ENCODE measurements at regions not wholly inside any gene's neighbourhood (a gene's known extent, or its start where the extent isn't known, plus 50 kb on each side); places are given as distances from the start of the nearest gene placed in this dataset.
"Not testable (repeated sequence)": the region's sequence is repeated elsewhere in the genome, so short reads cannot be mapped to it uniquely, and the experiment has no call there.

DNA sequence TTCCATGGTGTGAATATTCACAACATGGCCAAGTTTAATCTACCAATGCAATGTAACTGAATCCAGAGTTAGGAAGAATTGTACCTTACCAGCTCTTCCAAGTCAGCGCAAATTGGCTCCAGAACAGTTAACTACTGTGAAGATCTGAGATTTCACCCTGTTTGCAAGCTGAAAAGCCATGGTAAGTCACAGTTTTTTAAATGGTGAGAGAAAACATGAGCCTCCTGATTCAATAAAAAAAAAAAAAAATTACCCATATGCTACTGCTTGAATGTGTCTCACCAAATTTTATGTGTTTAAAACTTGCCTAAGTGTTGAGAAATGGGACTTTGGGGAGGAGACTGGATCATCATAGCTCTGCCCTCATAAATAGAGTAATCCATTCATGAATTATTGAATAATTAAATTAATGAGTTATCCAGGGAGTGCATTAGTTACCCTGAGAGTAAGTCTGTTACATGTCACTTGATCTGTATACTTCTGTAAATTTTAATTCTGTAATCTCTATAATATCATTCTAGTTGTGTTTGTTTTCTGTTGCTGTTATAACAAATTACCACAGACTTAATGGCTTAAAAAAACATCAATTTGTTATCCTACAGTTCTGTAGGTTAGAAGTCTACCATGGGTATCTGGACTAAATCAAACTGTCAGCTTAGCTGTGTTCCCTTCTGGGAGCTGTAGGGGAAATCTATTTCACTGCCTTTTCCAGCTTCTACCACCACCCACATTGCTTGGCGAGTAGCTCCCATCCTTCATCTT, 1355.9 kb downstream of the GRIK2 start:
- no peak for TF ChIP-seq ZFX (IDR thresholded peaks at IDR 0.05; ENCODE audit: borderline replicate concordance)
- TF ChIP-seq, protein P1, sequence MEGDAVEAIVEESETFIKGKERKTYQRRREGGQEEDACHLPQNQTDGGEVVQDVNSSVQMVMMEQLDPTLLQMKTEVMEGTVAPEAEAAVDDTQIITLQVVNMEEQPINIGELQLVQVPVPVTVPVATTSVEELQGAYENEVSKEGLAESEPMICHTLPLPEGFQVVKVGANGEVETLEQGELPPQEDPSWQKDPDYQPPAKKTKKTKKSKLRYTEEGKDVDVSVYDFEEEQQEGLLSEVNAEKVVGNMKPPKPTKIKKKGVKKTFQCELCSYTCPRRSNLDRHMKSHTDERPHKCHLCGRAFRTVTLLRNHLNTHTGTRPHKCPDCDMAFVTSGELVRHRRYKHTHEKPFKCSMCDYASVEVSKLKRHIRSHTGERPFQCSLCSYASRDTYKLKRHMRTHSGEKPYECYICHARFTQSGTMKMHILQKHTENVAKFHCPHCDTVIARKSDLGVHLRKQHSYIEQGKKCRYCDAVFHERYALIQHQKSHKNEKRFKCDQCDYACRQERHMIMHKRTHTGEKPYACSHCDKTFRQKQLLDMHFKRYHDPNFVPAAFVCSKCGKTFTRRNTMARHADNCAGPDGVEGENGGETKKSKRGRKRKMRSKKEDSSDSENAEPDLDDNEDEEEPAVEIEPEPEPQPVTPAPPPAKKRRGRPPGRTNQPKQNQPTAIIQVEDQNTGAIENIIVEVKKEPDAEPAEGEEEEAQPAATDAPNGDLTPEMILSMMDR (IDR thresholded peaks at IDR 0.05) = no peak
- no peak overlapping the region for H3K27ac ChIP-seq

DNA sequence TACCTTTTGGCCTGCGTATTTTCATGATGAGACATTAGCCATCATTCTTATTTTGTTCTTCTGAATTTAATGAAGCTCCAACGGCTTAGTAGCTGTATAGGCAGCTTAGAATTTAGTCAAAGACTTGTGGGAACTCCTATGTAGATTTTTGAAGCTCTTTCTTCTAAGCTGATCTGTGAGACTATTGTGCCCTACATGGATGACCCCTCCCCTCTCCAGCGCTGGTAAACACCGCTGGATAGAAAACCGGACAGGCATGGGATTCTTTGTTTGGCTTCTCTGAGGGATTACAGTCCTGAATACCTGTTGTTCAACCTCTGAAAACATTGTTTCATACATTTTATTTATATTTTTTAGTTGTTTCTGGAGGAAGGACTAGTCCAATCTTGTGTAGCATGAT, 1353.4 kb downstream of the GRIK2 start:
- H3K27ac ChIP-seq = no peak overlapping the region
- no peak for TF ChIP-seq ZFX (IDR thresholded peaks at IDR 0.05; ENCODE audit: borderline replicate concordance)
- TF ChIP-seq, protein P1 (IDR thresholded peaks at IDR 0.05) = no peak

DNA sequence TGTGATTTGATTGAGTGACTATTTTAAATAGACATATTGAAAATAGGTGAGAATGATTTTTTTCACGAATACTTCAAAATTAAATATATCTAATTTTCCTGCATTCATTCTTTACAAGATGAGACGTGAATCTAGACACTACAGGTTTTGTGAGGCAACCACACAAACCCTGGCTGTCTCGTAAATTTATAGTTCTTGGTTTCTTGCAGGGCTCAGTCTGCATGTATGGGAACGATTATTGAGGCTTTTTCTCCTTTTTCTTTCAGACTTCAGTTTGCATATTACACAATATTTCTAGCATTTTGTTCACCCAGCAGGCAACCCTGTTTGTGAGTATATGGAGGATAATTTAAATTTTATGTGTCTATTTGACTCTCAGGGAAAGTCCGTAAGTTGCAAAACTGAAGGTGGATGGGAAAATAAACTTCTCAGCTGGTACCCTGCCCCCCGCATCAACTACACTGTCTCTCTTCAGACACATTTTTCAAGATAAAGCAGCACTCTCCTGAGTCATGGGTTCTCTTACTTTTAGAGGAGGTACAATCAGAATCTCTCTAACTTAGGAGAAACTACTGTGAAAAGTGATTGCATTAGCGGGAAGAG, 1349.3 kb downstream of the GRIK2 start:
- H3K27ac ChIP-seq = no peak overlapping the region
- no peak for TF ChIP-seq ZFX (IDR thresholded peaks at IDR 0.05; ENCODE audit: borderline replicate concordance)
- TF ChIP-seq, protein P1 (IDR thresholded peaks at IDR 0.05) = no peak

DNA sequence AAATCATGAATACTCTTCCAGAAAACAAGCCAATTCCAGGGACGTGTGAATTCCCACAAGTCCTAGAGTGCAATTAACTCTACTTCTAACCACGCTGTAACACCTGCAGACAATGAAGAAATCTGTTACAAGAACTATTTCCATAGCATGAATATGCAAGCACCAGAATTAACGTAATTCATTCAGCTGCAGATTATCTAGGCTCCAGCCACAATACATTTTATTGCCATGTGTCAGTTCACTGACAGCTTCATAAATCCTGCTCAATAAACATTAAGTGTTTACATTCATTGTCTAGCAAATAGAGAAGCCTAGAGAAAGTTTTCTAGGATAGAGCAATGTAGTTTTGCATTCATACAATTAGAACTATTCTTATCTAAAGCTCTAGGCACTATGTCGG, 1348.5 kb downstream of the GRIK2 start:
- H3K27ac ChIP-seq = no peak overlapping the region
- TF ChIP-seq, protein P1 (IDR thresholded peaks at IDR 0.05) = no peak
- no peak for TF ChIP-seq ZFX (IDR thresholded peaks at IDR 0.05; ENCODE audit: borderline replicate concordance)

DNA sequence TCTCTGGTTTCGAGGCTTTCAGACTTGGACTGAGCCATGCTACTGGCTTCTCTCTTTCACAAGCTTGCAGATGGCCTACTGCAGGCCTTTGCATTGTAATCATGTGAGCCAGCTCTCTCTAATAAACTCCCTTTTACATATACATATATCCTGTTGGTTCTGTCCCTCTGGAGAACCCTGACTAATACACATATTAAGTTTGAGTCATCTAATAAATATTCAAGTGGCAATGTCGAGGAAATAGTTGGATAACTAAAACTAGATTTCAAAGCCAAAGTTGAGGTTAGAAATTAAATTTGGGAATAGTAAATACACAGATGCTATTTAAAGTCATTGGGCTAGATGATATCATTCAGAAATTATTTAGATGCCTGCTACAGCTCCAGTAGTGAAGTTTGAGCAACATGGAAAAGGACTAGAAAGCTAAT, 1343.4 kb downstream of the GRIK2 start:
- TF ChIP-seq ZFX (IDR thresholded peaks at IDR 0.05; ENCODE audit: borderline replicate concordance) = no peak
- TF ChIP-seq, protein P1 (IDR thresholded peaks at IDR 0.05) = no peak
- H3K27ac ChIP-seq = no peak overlapping the region

DNA sequence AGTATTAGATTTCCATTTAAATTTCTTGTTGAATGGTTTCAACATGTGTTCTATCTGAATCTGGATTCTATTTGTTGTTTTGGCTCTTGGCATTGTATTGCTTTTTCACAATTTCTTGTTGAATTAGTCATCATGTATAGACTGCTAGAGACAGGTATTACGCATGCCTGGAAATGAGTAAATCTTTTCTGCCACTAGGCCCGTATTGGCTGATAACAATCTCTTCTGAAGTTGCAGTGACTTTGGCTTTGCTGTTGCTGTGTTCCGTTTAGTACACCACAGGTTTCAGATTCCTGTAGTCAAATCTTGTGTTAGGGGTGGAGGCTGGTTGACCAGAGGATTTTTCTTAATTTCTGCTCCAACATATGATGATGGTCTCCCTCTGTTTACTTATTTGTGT, 1339.4 kb downstream of the GRIK2 start:
- TF ChIP-seq ZFX (IDR thresholded peaks at IDR 0.05; ENCODE audit: borderline replicate concordance) = no peak
- TF ChIP-seq, protein P1 (IDR thresholded peaks at IDR 0.05) = no peak
- no peak overlapping the region for H3K27ac ChIP-seq

DNA sequence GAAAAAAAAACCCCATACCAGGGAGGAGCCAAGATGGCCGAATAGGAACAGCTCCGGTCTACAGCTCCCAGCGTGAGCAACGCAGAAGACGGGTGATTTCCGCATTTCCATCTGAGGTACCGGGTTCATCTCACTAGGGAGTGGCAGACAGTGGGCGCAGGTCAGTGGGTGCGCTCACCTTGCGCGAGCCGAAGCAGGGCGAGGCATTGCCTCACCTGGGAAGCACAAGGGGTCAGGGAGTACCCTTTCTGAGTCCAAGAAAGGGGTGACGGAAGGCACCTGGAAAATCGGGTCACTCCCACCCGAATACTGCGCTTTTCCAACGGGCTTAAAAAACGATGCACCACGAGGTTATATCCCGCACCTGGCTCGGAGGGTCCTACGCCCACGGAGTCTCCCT, 1328.6 kb downstream of the GRIK2 start:
- not testable (repeated sequence) for H3K27ac ChIP-seq

Data from 22Rv1 (cell line).